ENCODE measurements at regions not wholly inside any gene's neighbourhood (a gene's known extent, or its start where the extent isn't known, plus 50 kb on each side); places are given as distances from the start of the nearest gene placed in this dataset.

DNA sequence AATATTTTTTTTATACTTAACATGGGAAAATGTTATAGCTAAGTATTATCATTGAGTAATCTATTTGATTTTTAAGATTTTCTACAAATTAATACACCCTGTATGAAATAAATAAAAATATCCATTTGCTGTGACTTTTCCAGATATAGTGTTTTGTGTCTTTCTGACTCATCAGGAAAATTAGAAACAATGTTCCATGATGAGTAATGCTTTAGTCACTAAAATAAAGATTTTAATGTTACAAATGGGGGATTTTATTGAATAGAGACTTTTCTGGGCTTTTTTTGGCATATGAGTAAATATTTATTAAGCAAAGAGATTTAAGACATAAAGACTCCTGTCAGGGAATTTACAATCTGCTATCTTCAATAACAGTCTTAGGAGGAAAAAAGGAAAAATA lies 279.2 kb upstream of the NOCT start:
- TF ChIP-seq POLR2AphosphoS5 (IDR thresholded peaks at IDR 0.05) = no peak
- TF ChIP-seq, protein P1, sequence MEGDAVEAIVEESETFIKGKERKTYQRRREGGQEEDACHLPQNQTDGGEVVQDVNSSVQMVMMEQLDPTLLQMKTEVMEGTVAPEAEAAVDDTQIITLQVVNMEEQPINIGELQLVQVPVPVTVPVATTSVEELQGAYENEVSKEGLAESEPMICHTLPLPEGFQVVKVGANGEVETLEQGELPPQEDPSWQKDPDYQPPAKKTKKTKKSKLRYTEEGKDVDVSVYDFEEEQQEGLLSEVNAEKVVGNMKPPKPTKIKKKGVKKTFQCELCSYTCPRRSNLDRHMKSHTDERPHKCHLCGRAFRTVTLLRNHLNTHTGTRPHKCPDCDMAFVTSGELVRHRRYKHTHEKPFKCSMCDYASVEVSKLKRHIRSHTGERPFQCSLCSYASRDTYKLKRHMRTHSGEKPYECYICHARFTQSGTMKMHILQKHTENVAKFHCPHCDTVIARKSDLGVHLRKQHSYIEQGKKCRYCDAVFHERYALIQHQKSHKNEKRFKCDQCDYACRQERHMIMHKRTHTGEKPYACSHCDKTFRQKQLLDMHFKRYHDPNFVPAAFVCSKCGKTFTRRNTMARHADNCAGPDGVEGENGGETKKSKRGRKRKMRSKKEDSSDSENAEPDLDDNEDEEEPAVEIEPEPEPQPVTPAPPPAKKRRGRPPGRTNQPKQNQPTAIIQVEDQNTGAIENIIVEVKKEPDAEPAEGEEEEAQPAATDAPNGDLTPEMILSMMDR (IDR thresholded peaks at IDR 0.05) = no peak
